H1 (cell line): ENCODE measurements at regions not wholly inside any gene's neighbourhood (a gene's known extent, or its start where the extent isn't known, plus 50 kb on each side); places are given as distances from the start of the nearest gene placed in this dataset.

ENCODE experiments used
- ATF3 ChIP-seq: IDR thresholded peaks from 2 replicates; pipeline ENCODE4 v1.6.1; 2011; ENCODE audit warnings: low read depth, mild to moderate bottlenecking, low read length; ENCODE audit not compliant: insufficient read depth
- CTCF ChIP-seq, 3 experiments: IDR thresholded peaks; 1 replicate in 2 of 3; 2 replicates in 1 of 3; pipeline versions ENCODE4 v1.5.1 to v1.6.1; 2011; ENCODE audit warnings: low read length in 3 of 3, mild to moderate bottlenecking in 3 of 3, inconsistent platforms in 2 of 3, low read depth in 1 of 3, moderate library complexity in 1 of 3; ENCODE audit not compliant: insufficient read depth in 1 of 3; ENCODE audit errors: control extremely low read depth in 1 of 3
- EP300 ChIP-seq, 2 experiments: IDR thresholded peaks; 1 replicate in 1 of 2; 2 replicates in 1 of 2; pipeline ENCODE4 v1.6.1; 2011 to 2012; ENCODE audit warnings: low read depth in 2 of 2, low read length in 2 of 2, mild to moderate bottlenecking in 2 of 2, borderline replicate concordance in 1 of 2, inconsistent platforms in 1 of 2, moderate library complexity in 1 of 2
- EZH2 ChIP-seq: fragments of 200-600 bp; sonication (generic); IDR thresholded peaks from 2 replicates; pipeline ENCODE4 v1.7.1; 2012; ENCODE audit warnings: low read depth, mild to moderate bottlenecking, moderate library complexity, low read length, inconsistent platforms; ENCODE audit not compliant: severe bottlenecking
- GABPA ChIP-seq: IDR thresholded peaks from 2 replicates; pipeline ENCODE4 v1.6.1; 2011; ENCODE audit warnings: mild to moderate bottlenecking, low read length, moderate library complexity, borderline replicate concordance; ENCODE audit not compliant: insufficient read depth
- JUND ChIP-seq: IDR thresholded peaks from 2 replicates; pipeline ENCODE4 v1.6.1; 2011; ENCODE audit warnings: mild to moderate bottlenecking, improper control_type of control experiment, low read length
- POLR2A ChIP-seq, 2 experiments: IDR thresholded peaks; 1 replicate in 1 of 2; 2 replicates in 1 of 2; pipeline ENCODE4 v1.6.1; 2011; ENCODE audit warnings: low read depth in 2 of 2, low read length in 2 of 2, mild to moderate bottlenecking in 2 of 2; ENCODE audit errors: control extremely low read depth in 1 of 2
- POLR2AphosphoS5 ChIP-seq: IDR thresholded peaks from 2 replicates; pipeline ENCODE4 v1.6.1; 2011; ENCODE audit warnings: low read depth, low read length
- RBBP5 ChIP-seq: IDR thresholded peaks from 2 replicates; pipeline ENCODE4 v1.7.1; 2012; ENCODE audit warnings: low read depth, mild to moderate bottlenecking, inconsistent platforms, low read length, moderate library complexity, borderline replicate concordance
- RFX5 ChIP-seq: IDR thresholded peaks from 2 replicates; pipeline ENCODE4 v1.6.1; 2011; ENCODE audit warnings: low read depth, low read length, improper control_type of control experiment, borderline replicate concordance
- SP2 ChIP-seq: IDR thresholded peaks from 2 replicates; pipeline ENCODE4 v1.6.1; 2012; ENCODE audit warnings: mild to moderate bottlenecking, low read length, inconsistent platforms
- TCF12 ChIP-seq: IDR thresholded peaks from 2 replicates; pipeline ENCODE4 v1.6.1; 2011; ENCODE audit warnings: low read depth, mild to moderate bottlenecking, low read length

GRCh38 chr1:101135526-101135925 lies 101.3 kb upstream of the S1PR1 start:
- TF ChIP-seq CTCF (IDR thresholded peaks at IDR 0.05; ENCODE audit: control extremely low read depth in 1 of 3, insufficient read depth in 1 of 3, low read depth in 1 of 3, low read length in 3 of 3) (no peak), POLR2A (IDR thresholded peaks at IDR 0.05; ENCODE audit: control extremely low read depth in 1 of 2, low read depth in 2 of 2, low read length in 2 of 2) (no peak), RFX5 (no peak), GABPA (no peak), ATF3 (no peak), EZH2 (no peak), SP2 (no peak), JUND (no peak), RBBP5 (no peak), POLR2AphosphoS5 (no peak), TCF12 (no peak), EP300 (IDR thresholded peaks at IDR 0.05; ENCODE audit: borderline replicate concordance in 1 of 2, low read depth in 2 of 2, low read length in 2 of 2) (no peak)
